ENCODE measurements at regions not wholly inside any gene's neighbourhood (a gene's known extent, or its start where the extent isn't known, plus 50 kb on each side); places are given as distances from the start of the nearest gene placed in this dataset.

- no peaks in the 10 kb centered on the region for H3K27me3 Mint-ChIP-seq (ENCODE audit: unreplicated experiment)
- no peaks in the 10 kb centered on the region for H3K9me3 Mint-ChIP-seq (ENCODE audit: unreplicated experiment)
- TF ChIP-seq CTCF (IDR thresholded peaks at IDR 0.05) = no peak
- H3K27ac Mint-ChIP-seq (ENCODE audit: unreplicated experiment) = no peak overlapping the region
- no peak overlapping the region for H3K4me3 Mint-ChIP-seq (ENCODE audit: unreplicated experiment)
- DNase-seq (ENCODE audit: extremely low spot score, unreplicated experiment) = no peak
- no peaks in the 10 kb centered on the region for H3K36me3 Mint-ChIP-seq (ENCODE audit: unreplicated experiment)
- H3K4me1 Mint-ChIP-seq (ENCODE audit: unreplicated experiment) = peaks cover 4% of the 10 kb centered on the region
These were observed 116.0 kb downstream of the ATP6V1G3 start for GRCh38 chr1:198424441-198424840.

GRCh38 chr1:198423673-198424072 is 116.8 kb downstream of the ATP6V1G3 start:
- Mint-ChIP-seq H3K9me3 (ENCODE audit: unreplicated experiment) (no peaks in the 10 kb centered on the region), H3K27me3 (ENCODE audit: unreplicated experiment) (no peaks in the 10 kb centered on the region), H3K4me3 (ENCODE audit: unreplicated experiment) (no peak overlapping the region), H3K27ac (ENCODE audit: unreplicated experiment) (no peak overlapping the region), H3K4me1 (ENCODE audit: unreplicated experiment) (peaks cover 4% of the 10 kb centered on the region), H3K36me3 (ENCODE audit: unreplicated experiment) (no peaks in the 10 kb centered on the region)
- no peak for TF ChIP-seq CTCF (IDR thresholded peaks at IDR 0.05)
- no peak for DNase-seq (ENCODE audit: extremely low spot score, unreplicated experiment)

- H3K27ac Mint-ChIP-seq (ENCODE audit: unreplicated experiment) = no peak overlapping the region
- H3K4me3 Mint-ChIP-seq (ENCODE audit: unreplicated experiment) = no peak overlapping the region
- no peaks in the 10 kb centered on the region for H3K36me3 Mint-ChIP-seq (ENCODE audit: unreplicated experiment)
- no peak for TF ChIP-seq CTCF (IDR thresholded peaks at IDR 0.05)
- DNase-seq (ENCODE audit: extremely low spot score, unreplicated experiment) = no peak
- peaks cover 4% of the 10 kb centered on the region for H3K4me1 Mint-ChIP-seq (ENCODE audit: unreplicated experiment)
- H3K9me3 Mint-ChIP-seq (ENCODE audit: unreplicated experiment) = peaks cover 6% of the 10 kb centered on the region
- no peaks in the 10 kb centered on the region for H3K27me3 Mint-ChIP-seq (ENCODE audit: unreplicated experiment)
These were observed 123.4 kb downstream of the ATP6V1G3 start for GRCh38 chr1:198417039-198417438.

GRCh38 chr1:198416296-198416695 is 124.2 kb downstream of the ATP6V1G3 start:
- Mint-ChIP-seq H3K4me3 (ENCODE audit: unreplicated experiment) (no peak overlapping the region), H3K9me3 (ENCODE audit: unreplicated experiment) (peaks cover 6% of the 10 kb centered on the region), H3K4me1 (ENCODE audit: unreplicated experiment) (peaks cover 4% of the 10 kb centered on the region), H3K27ac (ENCODE audit: unreplicated experiment) (no peak overlapping the region), H3K36me3 (ENCODE audit: unreplicated experiment) (no peaks in the 10 kb centered on the region), H3K27me3 (ENCODE audit: unreplicated experiment) (no peaks in the 10 kb centered on the region)
- no peak for TF ChIP-seq CTCF (IDR thresholded peaks at IDR 0.05)
- no peak for DNase-seq (ENCODE audit: extremely low spot score, unreplicated experiment)

- Mint-ChIP-seq H3K36me3 (ENCODE audit: unreplicated experiment) (no peaks in the 10 kb centered on the region), H3K4me3 (ENCODE audit: unreplicated experiment) (no peak overlapping the region), H3K4me1 (ENCODE audit: unreplicated experiment) (peaks cover 3% of the 10 kb centered on the region), H3K27me3 (ENCODE audit: unreplicated experiment) (no peaks in the 10 kb centered on the region), H3K27ac (ENCODE audit: unreplicated experiment) (no peak overlapping the region), H3K9me3 (ENCODE audit: unreplicated experiment) (peaks cover 17% of the 10 kb centered on the region)
- DNase-seq (ENCODE audit: extremely low spot score, unreplicated experiment) = no peak
- no peak for TF ChIP-seq CTCF (IDR thresholded peaks at IDR 0.05)
These were observed 129.2 kb downstream of the ATP6V1G3 start for GRCh38 chr1:198411240-198411639.

All from osteocyte (in vitro differentiated cells).